ENCODE measurements at regions not wholly inside any gene's neighbourhood (a gene's known extent, or its start where the extent isn't known, plus 50 kb on each side); places are given as distances from the start of the nearest gene placed in this dataset.
"Not testable (repeated sequence)": the region's sequence is repeated elsewhere in the genome, so short reads cannot be mapped to it uniquely, and the experiment has no call there.

GRCh38 chr3:10653866-10654611 is 148.7 kb upstream of the ATP2B2 start:
- no peak for DNase-seq (ENCODE audit: low read depth in 1 of 2, low spot score in 1 of 2)

- DNase-seq (ENCODE audit: low read depth in 1 of 2, low spot score in 1 of 2) = no peak
Observed at GRCh38 chr3:10655105-10655504, 149.7 kb upstream of the ATP2B2 start.

GRCh38 chr3:10657339-10657738 is 152.0 kb upstream of the ATP2B2 start:
- not testable (repeated sequence) for DNase-seq (ENCODE audit: low read depth in 1 of 2, low spot score in 1 of 2)

- DNase-seq (ENCODE audit: low read depth in 1 of 2, low spot score in 1 of 2) = no peak
Observed at GRCh38 chr3:10665592-10665991, 150.4 kb upstream of the SLC6A11 start.

GRCh38 chr3:10666621-10667020 is 149.4 kb upstream of the SLC6A11 start:
- no peak for DNase-seq (ENCODE audit: low read depth in 1 of 2, low spot score in 1 of 2)

- DNase-seq (ENCODE audit: low read depth in 1 of 2, low spot score in 1 of 2) = no peak
Observed at GRCh38 chr3:10667269-10667668, 148.8 kb upstream of the SLC6A11 start.

- no peak for DNase-seq (ENCODE audit: low read depth in 1 of 2, low spot score in 1 of 2)
Observed at GRCh38 chr3:10667901-10668476, 148.0 kb upstream of the SLC6A11 start.

GRCh38 chr3:10669490-10670048 is 146.5 kb upstream of the SLC6A11 start:
- DNase-seq (ENCODE audit: low read depth in 1 of 2, low spot score in 1 of 2) = no peak

- no peak for DNase-seq (ENCODE audit: low read depth in 1 of 2, low spot score in 1 of 2)
Observed at GRCh38 chr3:10672422-10672821, 143.6 kb upstream of the SLC6A11 start.

- DNase-seq (ENCODE audit: low read depth in 1 of 2, low spot score in 1 of 2) = no peak
Observed at GRCh38 chr3:10674578-10674977, 141.4 kb upstream of the SLC6A11 start.

- no peak for DNase-seq (ENCODE audit: low read depth in 1 of 2, low spot score in 1 of 2)
Observed at GRCh38 chr3:10676905-10677304, 139.1 kb upstream of the SLC6A11 start.

- no peak for DNase-seq (ENCODE audit: low read depth in 1 of 2, low spot score in 1 of 2)
Observed at GRCh38 chr3:10678796-10679376, 137.1 kb upstream of the SLC6A11 start.

- no peak for DNase-seq (ENCODE audit: low read depth in 1 of 2, low spot score in 1 of 2)
Observed at GRCh38 chr3:10680796-10681195, 135.2 kb upstream of the SLC6A11 start.

GRCh38 chr3:10682692-10683091 is 133.3 kb upstream of the SLC6A11 start:
- no peak for DNase-seq (ENCODE audit: low read depth in 1 of 2, low spot score in 1 of 2)

- DNase-seq (ENCODE audit: low read depth in 1 of 2, low spot score in 1 of 2) = no peak
Observed at GRCh38 chr3:10683106-10683505, 132.9 kb upstream of the SLC6A11 start.

- DNase-seq (ENCODE audit: low read depth in 1 of 2, low spot score in 1 of 2) = no peak
Observed at GRCh38 chr3:10688126-10688525, 127.9 kb upstream of the SLC6A11 start.

GRCh38 chr3:10688548-10689172 is 127.4 kb upstream of the SLC6A11 start:
- no peak for DNase-seq (ENCODE audit: low read depth in 1 of 2, low spot score in 1 of 2)

GRCh38 chr3:10692039-10692622 is 123.9 kb upstream of the SLC6A11 start:
- no peak for DNase-seq (ENCODE audit: low read depth in 1 of 2, low spot score in 1 of 2)

GRCh38 chr3:10693457-10693856 is 122.6 kb upstream of the SLC6A11 start:
- no peak for DNase-seq (ENCODE audit: low read depth in 1 of 2, low spot score in 1 of 2)

GRCh38 chr3:10694179-10694578 is 121.8 kb upstream of the SLC6A11 start:
- DNase-seq (ENCODE audit: low read depth in 1 of 2, low spot score in 1 of 2) = no peak

GRCh38 chr3:10695186-10695585 is 120.8 kb upstream of the SLC6A11 start:
- not testable (repeated sequence) for DNase-seq (ENCODE audit: low read depth in 1 of 2, low spot score in 1 of 2)
